Progenitor cell of endocrine pancreas (in vitro differentiated cells): ENCODE measurements at regions not wholly inside any gene's neighbourhood (a gene's known extent, or its start where the extent isn't known, plus 50 kb on each side); places are given as distances from the start of the nearest gene placed in this dataset.

Experiments
- DNase-seq: peaks from one replicate; pipeline ENCODE4 v3.0.0; 2021; ENCODE audit warnings: low spot score; ENCODE audit not compliant: unreplicated experiment
- H3K27ac Mint-ChIP-seq: 2 replicates; pipeline ENCODE4 v1.8.0; 2021; ENCODE audit warnings: mild to moderate bottlenecking, moderate library complexity, mixed read lengths
- H3K27me3 Mint-ChIP-seq: 2 replicates; pipeline ENCODE4 v1.8.0; 2021; ENCODE audit warnings: mixed read lengths
- H3K36me3 Mint-ChIP-seq: 2 replicates; pipeline ENCODE4 v1.8.0; 2022; ENCODE audit warnings: mixed read lengths; ENCODE audit not compliant: insufficient read depth
- H3K4me1 Mint-ChIP-seq: 2 replicates; pipeline ENCODE4 v1.8.0; 2021; ENCODE audit warnings: low read depth, mixed read lengths
- H3K4me3 Mint-ChIP-seq: 2 replicates; pipeline ENCODE4 v1.8.0; 2021; ENCODE audit warnings: low read depth, mild to moderate bottlenecking, moderate library complexity, mixed read lengths
- H3K9me3 Mint-ChIP-seq: 2 replicates; pipeline ENCODE4 v1.8.0; 2021; ENCODE audit warnings: low read depth, mixed read lengths
- CTCF ChIP-seq: fragments of 200-600 bp; sonication (generic); IDR thresholded peaks from one replicate; pipeline ENCODE4 v1.5.0; 2021; ENCODE audit warnings: antibody characterized with exemption, mild to moderate bottlenecking; ENCODE audit not compliant: unreplicated experiment

GRCh38 chr1:118791094-118791691 is 196.9 kb downstream of the TBX15 start:
- no peak for TF ChIP-seq CTCF
- Mint-ChIP-seq H3K27ac (no peak overlapping the region), H3K4me1 (no peaks in the 10 kb centered on the region), H3K36me3 (peaks cover 2% of the 10 kb centered on the region), H3K27me3 (peaks cover 11% of the 10 kb centered on the region), H3K4me3 (no peak overlapping the region), H3K9me3 (peaks cover 20% of the 10 kb centered on the region)
- DNase-seq = no peak

GRCh38 chr1:118788463-118788862 is 199.7 kb downstream of the TBX15 start:
- no peak overlapping the region for H3K4me3 Mint-ChIP-seq
- no peak overlapping the region for H3K27ac Mint-ChIP-seq
- no peaks in the 10 kb centered on the region for H3K27me3 Mint-ChIP-seq
- peaks cover 2% of the 10 kb centered on the region for H3K36me3 Mint-ChIP-seq
- DNase-seq = no peak
- peaks cover 20% of the 10 kb centered on the region for H3K9me3 Mint-ChIP-seq
- no peak for TF ChIP-seq CTCF
- no peaks in the 10 kb centered on the region for H3K4me1 Mint-ChIP-seq

GRCh38 chr1:118786454-118787155 is 201.5 kb downstream of the TBX15 start:
- Mint-ChIP-seq H3K36me3 (peaks cover 2% of the 10 kb centered on the region), H3K4me1 (no peaks in the 10 kb centered on the region), H3K27ac (no peak overlapping the region), H3K9me3 (peaks cover 11% of the 10 kb centered on the region), H3K27me3 (no peaks in the 10 kb centered on the region), H3K4me3 (no peak overlapping the region)
- TF ChIP-seq CTCF = no peak
- no peak for DNase-seq

- Mint-ChIP-seq H3K4me3 (no peak overlapping the region), H3K27ac (no peak overlapping the region), H3K36me3 (no peaks in the 10 kb centered on the region), H3K9me3 (peaks cover 3% of the 10 kb centered on the region), H3K27me3 (no peaks in the 10 kb centered on the region), H3K4me1 (no peaks in the 10 kb centered on the region)
- no peak for TF ChIP-seq CTCF
- no peak for DNase-seq
Observed at GRCh38 chr1:118785246-118785645, 202.9 kb downstream of the TBX15 start.

GRCh38 chr1:118783095-118783758 is 204.9 kb downstream of the TBX15 start:
- no peak for TF ChIP-seq CTCF
- no peak overlapping the region for H3K27ac Mint-ChIP-seq

More at GRCh38 chr1:118783095-118783758, 204.9 kb downstream of the TBX15 start:
- Mint-ChIP-seq H3K36me3 (no peaks in the 10 kb centered on the region), H3K4me1 (no peaks in the 10 kb centered on the region), H3K4me3 (no peak overlapping the region), H3K9me3 (no peaks in the 10 kb centered on the region), H3K27me3 (no peaks in the 10 kb centered on the region)
- no peak for DNase-seq
